Left ventricle myocardium superior (tissue), 1 donor: ENCODE measurements at regions not wholly inside any gene's neighbourhood (a gene's known extent, or its start where the extent isn't known, plus 50 kb on each side); places are given as distances from the start of the nearest gene placed in this dataset.
"Not testable (repeated sequence)": the region's sequence is repeated elsewhere in the genome, so short reads cannot be mapped to it uniquely, and the experiment has no call there.

Source experiments
- ATAC-seq: fragments of 200-7000 bp; cut with Tn5 transposase; one replicate; pipeline ENCODE4 v1.9.1; 2020; ENCODE audit warnings: mild to moderate bottlenecking, moderate library complexity
- DNase-seq: peaks from one replicate; pipeline ENCODE4 v3.0.0-alpha.2; 2020
- intact Hi-C: fragments of 100-400 bp; cut with micrococcal nuclease; formaldehyde crosslinking; loops from one replicate; pipeline ENCODE4 v1.11.0; 2022
- donor health status: DM: no; HTN: yes; CAD: no; lungs with severe emphysema.

GRCh38 chr7:48811071-48811470 is 113.3 kb upstream of the CDC14C start:
- intact Hi-C loops = no loop called here
- DNase-seq (no peak), ATAC-seq (no peak)

GRCh38 chr7:48813472-48813871 is 110.9 kb upstream of the CDC14C start:
- DNase-seq (no peak), ATAC-seq (no peak)
- intact Hi-C loops = no loop called here

GRCh38 chr7:48822138-48822537 is 102.2 kb upstream of the CDC14C start:
- ATAC-seq (no peak), DNase-seq (no peak)
- intact Hi-C loops = no loop called here

GRCh38 chr7:48832303-48832845 is 92.0 kb upstream of the CDC14C start:
- DNase-seq = no peak
- no peak for ATAC-seq
- intact Hi-C loops = no loop called here

- intact Hi-C loops = no loop called here
- no peak for ATAC-seq
- no peak for DNase-seq
These were observed 87.1 kb upstream of the CDC14C start for GRCh38 chr7:48837266-48837665.

GRCh38 chr7:48839108-48839507 is 85.2 kb upstream of the CDC14C start:
- DNase-seq (no peak), ATAC-seq (no peak)
- intact Hi-C loops = no loop called here

GRCh38 chr7:48841739-48842138 is 82.6 kb upstream of the CDC14C start:
- intact Hi-C loops = no loop called here
- DNase-seq (no peak), ATAC-seq (no peak)

GRCh38 chr7:48847917-48848316 is 76.4 kb upstream of the CDC14C start:
- intact Hi-C loops = no loop called here
- no peak for ATAC-seq
- DNase-seq = peak; percentile 22

- intact Hi-C loops, ATAC-seq, DNase-seq: not testable (repeated sequence)
These were observed 63.9 kb upstream of the CDC14C start for GRCh38 chr7:48860447-48860846.

GRCh38 chr7:48868916-48869315 is 55.4 kb upstream of the CDC14C start:
- intact Hi-C loops = no loop called here
- no peak for DNase-seq
- ATAC-seq = no peak

- no peak for ATAC-seq
- intact Hi-C loops = loop anchor here (10.0 kb wide), 1 partner anchor 448 kb away; no protein-coding TSS in a partner anchor
These were observed 51.8 kb upstream of the CDC14C start for GRCh38 chr7:48872548-48872947.

More at GRCh38 chr7:48872548-48872947, 51.8 kb upstream of the CDC14C start:
- no peak for DNase-seq
